Fibroblast of skin of right quadriceps (primary cell): ENCODE measurements at regions not wholly inside any gene's neighbourhood (a gene's known extent, or its start where the extent isn't known, plus 50 kb on each side); places are given as distances from the start of the nearest gene placed in this dataset.
"Not testable (repeated sequence)": the region's sequence is repeated elsewhere in the genome, so short reads cannot be mapped to it uniquely, and the experiment has no call there.

Source experiments
- DNase-seq: peaks from one replicate; pipeline ENCODE4 v3.0.0-alpha.2; 2013

DNA sequence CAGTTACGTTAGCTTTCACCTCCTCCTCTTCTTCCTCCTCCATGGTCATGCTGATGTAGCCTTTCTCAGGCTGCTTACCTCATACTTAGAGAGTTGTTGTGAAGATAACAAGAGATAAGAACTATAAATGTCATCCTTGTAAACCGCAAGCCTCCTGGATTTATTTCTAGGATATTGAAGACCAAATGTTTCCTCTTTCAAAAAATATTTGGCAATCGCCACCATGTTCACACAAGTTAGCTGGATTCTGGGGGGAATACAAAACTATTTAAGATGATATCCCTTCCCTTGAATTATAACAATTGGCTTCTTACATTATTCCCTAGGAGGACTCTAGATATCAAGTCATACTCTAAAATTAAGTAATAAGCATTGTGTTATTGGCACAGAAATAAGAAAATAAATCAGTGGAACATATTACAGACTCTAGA lies 99.8 kb upstream of the PLEKHG1 start:
- DNase-seq: no peak

DNA sequence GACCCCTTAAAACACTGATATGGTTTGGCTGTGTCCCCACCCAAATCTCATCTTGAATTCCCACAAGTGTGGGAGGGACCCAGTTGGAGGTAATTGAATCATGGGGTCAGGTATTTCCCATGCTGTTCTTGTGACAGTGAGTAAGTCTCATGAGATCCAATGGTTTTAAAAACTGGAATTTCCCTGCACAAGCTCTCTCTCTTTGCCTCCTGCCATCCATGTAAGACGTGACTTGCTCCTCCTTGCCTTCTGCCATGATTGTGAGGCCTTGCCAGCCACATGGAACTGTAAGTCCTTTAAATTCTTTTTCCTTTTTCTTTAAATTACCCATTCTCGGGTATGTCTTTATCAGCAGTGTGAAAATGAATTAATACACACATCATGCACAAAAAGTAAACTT lies 99.1 kb upstream of the PLEKHG1 start:
- DNase-seq: not testable (repeated sequence)

DNA sequence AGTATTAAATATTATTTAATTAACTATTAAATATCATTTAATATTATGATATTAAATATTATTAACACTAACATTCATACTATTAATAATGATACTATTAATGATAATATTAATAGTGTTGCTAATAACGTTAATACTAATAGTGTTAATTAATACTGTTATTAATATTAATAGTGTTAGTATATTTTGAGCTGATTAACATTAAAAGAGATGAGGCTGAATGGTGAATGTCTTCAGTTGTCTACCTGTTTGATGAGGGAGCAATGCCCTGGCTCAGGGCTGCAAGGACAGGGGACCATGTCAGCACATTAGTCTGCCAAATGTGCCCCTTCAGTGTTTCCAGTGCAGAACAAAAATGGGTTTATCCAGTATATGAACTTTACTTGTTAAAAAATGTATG lies 96.6 kb upstream of the PLEKHG1 start:
- DNase-seq: no peak

DNA sequence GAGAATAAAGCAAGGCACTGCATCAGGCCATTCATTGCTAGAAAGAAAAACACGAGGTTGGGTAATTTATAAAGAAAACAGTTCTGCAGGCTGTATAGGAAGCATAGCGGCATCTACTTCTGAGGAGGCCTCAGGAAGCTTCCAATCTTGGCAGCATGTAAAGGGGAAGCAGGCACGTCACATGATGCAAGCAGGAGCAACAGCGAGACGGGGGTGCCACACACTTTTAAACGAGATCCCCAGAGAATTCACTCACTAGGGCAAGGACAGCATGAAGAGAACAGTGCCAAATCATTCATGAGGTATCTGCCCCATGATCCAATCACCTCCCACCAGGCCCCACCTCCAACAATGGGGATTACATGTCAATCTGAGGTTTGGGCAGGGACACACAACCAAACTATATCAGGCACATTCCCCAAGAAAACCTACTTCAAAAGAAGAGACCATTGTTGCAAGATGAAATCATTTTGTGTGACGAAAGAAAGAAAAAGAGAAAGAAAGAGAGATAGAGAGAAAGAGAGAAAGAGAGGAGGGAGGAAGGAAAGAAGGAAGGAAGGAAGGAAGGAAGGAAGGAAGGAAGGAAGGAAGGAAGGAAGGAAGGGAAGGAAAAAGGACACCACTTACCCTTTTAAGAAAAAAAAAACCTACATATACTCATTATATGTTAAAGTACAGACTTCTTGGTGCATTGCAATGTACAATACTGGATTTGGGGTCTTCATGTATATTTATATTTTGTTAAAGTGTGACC lies 95.9 kb upstream of the PLEKHG1 start:
- DNase-seq: no peak

DNA sequence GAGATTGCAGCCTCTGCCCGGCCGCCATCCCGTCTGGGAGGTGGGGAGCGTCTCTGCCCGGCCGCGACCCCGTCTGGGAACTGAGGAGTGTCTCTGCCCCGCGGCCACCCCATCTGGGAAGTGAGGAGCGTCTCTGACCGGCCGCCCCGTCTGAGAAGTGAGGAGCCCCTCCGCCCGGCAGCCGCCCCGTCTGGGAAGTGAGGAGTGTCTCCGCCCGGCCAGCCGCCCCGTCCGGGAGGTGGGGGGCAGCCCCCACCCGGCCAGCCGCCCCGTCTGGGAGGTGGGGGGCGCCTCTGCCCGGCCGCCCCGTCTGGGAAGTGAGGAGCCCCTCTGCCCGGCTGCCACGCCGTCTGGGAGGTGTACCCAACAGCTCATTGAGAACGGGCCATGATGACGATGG lies 92.3 kb upstream of the PLEKHG1 start:
- not testable (repeated sequence) for DNase-seq

DNA sequence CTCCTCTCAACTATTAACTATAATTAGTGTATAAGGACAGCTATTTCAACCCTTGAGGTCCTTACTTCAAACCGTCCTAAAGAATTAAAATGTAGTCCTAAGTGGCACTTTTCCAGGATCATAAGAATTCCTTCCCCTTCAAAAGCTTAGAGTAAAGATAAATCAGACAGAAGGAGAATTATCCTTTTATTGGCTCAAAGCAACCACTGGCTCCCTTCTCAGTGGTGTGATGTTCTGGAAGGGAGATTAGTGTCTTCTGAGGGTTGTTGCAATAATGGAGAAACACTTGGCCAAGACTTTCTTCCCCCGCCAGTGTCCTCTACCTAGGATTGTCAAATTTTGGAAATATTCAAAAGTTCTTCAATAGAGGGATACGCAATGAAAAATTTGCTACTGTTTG lies 89.1 kb upstream of the PLEKHG1 start:
- DNase-seq: no peak

DNA sequence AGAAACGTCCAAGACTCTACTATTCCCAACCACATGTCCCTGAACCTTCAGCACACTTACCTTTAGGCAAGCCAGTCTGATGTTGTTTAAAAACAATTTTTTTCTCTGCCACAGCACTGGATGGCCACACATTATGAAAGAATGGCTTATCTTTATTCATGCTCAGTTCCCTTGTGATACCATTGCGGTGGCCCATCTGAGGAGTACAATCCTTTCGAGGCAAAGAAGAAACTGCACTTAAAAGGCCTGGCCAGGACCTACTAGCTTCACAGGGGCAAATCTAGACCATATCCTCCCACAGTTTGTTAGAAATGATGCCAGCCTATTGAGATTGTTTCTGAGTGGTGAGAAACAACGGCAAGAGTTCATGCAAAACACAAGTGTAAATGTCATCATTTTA lies 88.4 kb upstream of the PLEKHG1 start:
- no peak for DNase-seq

DNA sequence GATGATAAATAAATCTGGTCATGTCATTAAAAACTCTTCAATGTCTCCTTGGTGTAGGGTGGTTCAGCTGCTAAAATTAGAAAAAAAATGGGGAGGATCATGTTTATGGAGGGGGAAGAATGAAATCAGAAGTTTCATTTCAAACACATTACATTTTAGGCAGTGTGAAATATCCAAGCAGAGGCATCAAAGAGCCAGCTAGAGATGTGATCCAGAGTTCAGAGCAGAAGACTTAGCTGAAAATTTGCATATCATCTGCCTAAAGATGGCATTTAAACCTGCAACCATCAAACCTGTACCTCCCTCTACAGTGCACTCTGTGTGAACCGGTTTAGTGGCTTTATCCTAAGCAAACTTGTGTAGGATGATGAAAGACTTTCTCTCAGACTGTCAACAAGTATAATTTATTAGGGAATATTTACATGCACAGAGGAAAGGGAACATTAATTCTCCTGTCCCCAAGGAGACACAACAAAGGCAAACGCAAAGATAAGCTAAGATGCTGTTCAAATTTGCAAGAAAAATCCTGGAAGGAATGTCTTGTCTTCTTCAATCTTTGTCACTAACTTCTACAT lies 84.8 kb upstream of the PLEKHG1 start:
- no peak for DNase-seq

DNA sequence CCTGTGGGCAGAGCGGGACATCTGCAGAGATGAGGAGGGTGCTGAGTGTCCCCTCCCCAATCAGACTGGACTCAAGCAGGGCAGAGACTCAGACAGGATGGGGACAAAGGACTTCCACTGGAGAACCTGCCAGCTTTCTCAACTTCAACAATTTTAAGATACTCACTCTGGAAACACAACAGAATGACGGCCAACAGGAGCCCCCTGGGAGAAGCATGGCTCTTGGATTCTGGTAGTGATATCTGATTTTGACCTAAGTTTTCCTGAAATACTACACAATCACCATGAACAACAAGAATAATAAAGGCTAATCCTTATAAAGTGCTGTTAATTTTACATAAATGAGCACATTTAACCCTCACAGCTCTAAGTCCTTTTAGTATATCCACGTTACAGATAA lies 83.5 kb upstream of the PLEKHG1 start:
- DNase-seq: no peak

DNA sequence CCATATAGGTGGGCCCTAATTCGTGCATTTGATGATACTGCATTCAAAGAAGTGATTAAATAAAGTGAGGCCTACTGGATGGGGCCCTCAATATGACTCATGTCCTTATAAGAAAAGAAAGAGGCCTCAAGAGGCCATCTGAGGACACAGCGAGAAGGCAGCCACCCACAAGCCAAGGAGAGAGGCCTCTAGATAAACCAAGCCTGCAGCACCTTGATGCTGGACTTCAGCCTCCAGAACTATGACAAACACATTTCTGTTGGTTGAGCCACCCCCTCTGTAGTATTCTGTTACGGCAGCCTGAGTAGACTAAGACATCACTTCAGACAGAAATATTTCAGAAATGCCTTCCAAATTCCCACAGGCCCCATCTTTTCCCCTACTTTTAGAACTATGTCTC lies 82.5 kb upstream of the PLEKHG1 start:
- DNase-seq: peak; percentile 31

DNA sequence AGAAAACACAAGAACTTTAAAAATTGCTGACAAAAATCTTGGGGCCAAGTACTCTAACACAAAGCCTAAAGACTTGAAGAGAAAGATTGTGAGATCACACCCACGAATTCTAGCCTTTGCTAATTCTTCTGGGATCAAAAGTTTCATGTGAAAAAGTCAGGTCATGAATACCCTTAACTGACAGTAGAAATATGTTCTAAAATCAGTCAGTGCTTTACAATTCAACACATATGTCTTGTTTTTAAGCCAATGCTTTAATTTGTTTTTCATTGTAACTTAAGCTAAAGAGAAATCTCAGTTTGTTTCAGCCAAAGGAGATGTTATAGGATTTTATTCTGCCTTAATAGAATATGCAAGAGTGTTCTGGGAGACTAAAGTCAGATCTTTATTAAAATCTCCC lies 78.2 kb upstream of the PLEKHG1 start:
- DNase-seq: no peak

DNA sequence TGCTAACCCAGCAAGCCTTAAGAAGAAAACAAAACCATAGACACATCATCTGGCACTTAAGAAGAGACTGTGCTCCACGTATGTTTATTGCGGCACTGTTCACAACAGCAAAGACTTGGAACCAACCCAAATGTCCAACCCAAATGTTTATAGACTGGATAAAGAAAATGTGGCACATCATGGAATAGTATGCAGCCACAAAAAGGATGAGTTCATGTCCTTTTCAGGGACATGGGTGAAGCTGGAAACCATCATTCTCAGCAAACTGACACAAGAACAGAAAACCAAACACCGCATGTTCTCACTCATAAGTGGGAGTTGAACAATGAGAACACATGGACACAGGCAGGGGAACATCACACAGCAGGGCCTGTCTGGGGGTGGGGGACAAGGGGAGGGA lies 76.5 kb upstream of the PLEKHG1 start:
- DNase-seq: not testable (repeated sequence)

DNA sequence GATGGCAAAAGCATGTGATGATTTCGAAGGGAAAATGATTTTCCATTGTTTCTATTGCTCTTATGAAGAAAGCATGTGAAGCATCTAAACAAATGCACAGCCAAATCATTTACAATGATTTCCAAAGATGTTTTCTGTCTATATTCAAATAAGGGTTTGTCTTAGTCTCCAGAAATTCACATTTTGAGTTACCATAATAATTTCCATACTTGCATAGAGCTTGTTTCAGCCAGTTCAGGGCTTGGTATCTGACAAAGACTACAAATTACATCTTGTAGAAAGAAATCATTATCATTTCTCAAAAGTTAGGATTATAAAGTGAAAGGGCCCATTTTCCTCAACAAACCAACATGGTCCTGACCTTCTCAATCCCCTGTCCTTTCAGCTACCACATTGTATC lies 74.4 kb upstream of the PLEKHG1 start:
- no peak for DNase-seq

DNA sequence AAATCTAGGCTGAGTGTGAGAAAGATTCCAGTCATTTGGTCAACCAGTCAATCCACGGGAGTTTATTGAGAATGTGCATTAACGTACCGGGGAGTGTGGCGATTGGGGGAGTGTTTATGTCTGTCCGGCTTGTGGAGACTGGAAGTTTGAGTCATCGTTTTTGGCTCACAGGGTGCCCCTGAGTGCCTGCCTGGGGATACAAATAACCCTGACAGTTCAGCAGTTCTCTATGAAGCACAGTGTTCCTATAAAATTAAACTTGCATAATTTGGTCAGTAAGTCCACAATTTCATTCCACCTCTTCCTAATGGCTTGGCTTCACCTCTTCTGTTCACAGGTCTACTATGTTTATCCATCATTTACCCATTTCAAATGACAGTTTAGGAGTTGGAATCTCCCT lies 72.6 kb upstream of the PLEKHG1 start:
- no peak for DNase-seq

DNA sequence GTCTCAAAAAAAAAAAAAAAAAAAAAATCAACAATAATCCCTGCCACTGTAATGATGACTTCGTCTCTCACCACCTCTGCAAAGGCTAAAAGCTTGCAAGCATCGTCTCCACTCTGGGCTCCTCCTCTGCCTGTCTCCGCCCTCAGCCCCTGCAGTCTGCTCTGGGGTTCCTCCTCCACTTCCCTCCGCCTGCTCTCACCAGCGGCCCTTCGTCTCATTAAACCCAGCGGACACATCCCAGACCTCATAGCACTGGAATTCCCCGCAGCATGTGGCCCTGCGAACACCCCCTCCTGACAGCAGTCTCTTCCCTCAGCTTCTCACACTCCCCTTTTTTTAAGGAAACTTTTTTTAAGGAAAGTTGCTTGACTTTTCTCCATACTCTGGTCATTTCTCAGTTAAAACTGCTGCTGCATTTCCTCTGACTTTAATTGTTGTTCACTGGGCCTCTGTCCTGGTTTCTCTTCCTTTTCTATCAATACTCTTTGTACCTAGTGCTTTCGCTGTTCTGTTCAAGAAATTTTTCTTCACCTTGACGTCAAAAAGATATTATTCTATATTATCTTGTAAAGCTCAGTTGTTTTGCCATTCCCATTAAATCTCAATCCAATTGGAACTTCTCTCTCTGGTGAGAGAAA lies 70.9 kb upstream of the PLEKHG1 start:
- peak; percentile 58 for DNase-seq

DNA sequence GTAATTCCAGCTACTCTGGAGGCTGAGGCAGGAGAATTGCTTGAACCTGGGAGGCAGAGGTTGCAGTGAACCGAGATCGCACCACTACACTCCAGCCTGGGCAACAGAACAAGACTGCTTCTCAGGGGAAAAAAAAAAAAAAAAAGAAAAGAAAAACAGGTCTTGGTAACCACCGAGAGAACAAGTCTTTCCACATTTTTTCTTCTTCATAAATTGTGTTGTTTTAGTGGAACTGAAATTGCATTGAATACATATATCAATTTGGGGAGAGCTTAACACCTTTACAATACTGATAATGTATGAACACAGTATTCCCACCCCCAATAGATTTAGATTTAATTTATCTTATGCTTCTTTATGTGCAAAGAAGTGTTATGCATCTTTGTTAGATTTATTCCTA lies 70.0 kb upstream of the PLEKHG1 start:
- no peak for DNase-seq

DNA sequence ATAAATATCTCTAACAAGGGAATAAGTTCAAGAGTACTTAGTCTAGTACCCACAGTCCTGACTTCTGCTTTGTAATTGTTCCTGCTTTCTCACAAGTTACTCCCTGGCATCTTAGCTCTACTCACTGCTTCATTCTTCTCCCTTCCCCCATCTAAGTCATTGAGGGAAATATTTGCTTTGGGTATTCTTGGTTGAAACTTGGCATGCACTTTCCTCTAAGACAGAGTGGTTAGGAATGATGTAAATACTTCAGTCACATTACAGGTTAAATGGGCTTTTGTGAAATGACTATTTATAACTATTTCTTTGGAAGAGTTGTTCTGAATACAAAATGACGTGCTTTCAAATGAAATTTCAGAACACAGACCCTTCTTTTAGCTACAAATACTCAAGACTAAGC lies 67.7 kb upstream of the PLEKHG1 start:
- DNase-seq: no peak

DNA sequence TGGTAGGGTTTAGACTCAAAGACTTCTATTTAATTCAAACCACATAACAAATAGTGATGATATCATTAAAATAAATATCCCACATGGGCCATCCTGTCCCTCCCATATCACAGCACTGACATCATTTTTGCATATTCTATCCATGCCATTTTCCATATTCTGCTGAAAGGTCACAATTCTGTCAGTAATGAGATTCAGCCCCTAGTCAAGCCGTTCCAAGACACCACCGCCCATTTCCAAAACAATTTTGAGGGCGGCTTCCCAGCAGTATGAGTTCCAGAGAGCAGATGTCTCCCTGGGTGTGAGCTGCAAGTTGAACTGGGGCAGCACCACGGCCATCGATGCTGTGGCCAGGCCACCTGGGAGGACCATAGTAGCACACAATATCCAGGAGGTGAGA lies 65.1 kb upstream of the PLEKHG1 start:
- DNase-seq: no peak

DNA sequence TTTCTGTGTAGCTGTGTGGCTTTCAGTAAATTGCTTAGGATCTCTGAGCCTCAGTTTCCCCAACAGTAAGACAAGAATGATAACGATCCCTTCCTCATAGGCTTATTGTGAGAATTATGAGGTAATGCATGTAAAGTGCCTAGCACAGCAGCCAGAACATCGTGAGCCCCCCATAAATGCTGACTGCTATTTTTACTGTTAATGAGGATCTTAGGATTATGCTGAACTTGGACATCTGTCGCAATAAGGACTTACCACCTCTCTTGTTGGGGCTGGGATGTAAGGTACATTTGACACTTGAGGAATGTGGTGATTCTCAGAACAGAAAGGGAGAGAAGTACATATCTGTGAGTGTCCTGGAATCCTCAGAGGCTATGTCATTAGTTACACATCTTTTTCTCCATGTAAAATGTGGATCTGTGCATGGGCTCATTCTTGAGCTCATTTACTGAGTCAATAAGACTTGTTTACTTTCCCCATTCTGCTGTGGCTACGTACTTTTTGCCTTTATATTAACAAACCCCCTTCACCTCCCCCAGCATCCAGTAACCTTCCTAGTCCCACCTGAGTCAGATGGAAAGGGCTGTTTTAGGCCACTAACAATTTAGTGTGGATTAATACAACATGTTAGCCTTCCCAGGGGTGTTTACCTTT lies 64.4 kb upstream of the PLEKHG1 start:
- no peak for DNase-seq

DNA sequence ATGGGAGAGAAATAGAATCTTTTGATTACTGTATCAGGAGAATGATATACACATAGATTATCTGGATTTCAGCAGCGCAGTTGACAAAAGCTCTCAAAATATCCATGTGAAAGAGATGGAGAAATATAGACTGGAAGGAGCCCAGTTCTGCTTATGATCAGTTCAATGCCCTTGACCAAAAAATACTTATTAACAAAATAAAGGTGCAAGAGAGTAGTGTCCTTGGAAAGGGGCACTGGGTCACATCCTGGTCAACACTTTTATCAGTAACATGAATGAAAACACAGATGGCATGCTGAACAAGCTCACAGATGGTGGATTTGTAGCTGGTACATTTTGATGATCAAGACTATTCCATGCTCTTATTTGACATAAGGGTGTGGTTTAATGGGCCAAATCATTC lies 63.9 kb upstream of the PLEKHG1 start:
- no peak for DNase-seq

DNA sequence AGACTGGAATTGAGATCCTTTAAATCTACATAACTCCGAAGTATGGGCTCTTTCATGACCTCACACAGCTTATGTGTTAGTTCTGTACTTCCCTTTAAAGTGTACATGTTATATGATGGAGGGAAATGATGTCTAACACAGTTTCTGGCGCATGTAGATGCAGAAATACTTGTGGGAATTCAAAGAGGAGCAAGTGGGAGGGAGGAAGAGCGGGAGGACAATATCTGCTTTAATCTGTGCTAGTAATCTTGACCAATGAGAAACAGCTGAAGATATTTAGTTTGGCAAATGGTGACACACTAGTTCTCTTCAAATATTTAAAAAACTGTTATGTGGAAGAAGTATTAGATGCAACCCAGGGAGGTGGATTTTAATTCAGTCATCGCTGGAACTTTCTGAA lies 62.9 kb upstream of the PLEKHG1 start:
- no peak for DNase-seq

DNA sequence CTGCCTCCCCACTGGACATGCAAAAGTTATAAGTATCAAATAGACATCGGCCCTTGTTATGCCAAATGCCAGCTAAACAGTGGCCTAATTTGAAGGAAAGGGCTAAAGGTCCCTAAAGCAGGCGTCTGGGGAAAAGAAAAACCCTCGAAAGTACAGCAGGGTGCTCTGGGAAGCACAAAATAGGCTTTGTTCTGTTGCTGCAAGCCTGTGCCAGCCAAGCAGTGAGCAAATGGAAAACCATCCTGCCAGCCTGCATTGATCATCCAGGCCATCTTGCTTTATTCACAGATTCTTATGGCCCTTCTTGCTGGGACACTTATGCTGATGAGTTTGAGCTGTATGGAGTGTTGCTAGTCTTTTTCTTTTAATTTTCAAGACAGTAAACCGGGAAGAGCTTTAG lies 62.2 kb upstream of the PLEKHG1 start:
- no peak for DNase-seq

DNA sequence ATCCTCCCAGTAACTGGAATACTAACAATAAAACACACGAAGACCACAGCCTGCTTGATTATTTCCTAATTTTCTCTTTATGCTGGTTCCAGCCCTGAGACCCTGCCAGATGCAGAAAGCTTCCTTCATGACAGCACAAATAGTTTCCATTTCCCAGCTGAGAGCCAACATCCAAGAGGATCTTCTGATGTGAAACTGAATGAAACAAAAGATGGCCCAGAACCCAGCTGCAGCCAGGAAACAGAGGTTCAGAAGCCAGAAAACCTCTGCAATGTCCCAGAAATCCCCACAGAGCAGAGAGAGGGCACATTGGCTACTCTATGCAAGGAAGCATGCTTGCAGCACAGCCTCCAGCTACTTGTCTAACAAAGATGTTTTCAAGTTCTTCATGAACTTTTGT lies 61.8 kb upstream of the PLEKHG1 start:
- DNase-seq: no peak

DNA sequence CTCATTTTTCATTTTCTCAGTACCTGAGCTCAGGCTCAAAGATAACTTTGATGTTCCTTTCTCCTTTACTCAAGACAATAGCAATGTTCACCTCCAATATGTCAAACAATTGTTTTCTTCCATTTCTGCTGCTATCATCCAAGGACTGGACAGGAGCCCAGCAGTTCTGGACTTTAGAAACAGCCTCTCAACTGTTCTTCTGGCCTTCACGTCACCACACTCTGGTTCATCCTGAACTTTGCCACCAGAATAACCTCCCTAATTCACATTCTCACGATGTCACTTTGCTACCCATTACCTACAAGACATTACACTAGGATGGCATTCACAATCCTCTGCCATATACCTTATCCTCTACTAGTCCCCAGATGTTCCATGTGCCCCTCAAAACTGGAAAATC lies 60.6 kb upstream of the PLEKHG1 start:
- DNase-seq: no peak
